Smooth muscle cell (in vitro differentiated cells): ENCODE measurements at regions not wholly inside any gene's neighbourhood (a gene's known extent, or its start where the extent isn't known, plus 50 kb on each side); places are given as distances from the start of the nearest gene placed in this dataset.

Source experiments
- DNase-seq: peaks from one replicate; lab custom pipeline; 2025; ENCODE audit not compliant: unreplicated experiment; lab: John Stamatoyannopoulos, UW
- H2AFZ ChIP-seq: fragments of 200-600 bp; sonication (generic); 2 replicates; pipeline ENCODE4 v1.6.0; 2016; ENCODE audit warnings: antibody characterized with exemption, low read depth, mild to moderate bottlenecking
- H3F3A ChIP-seq: fragments of 200-600 bp; sonication (generic); 2 replicates; pipeline ENCODE4 v1.6.0; 2017; ENCODE audit warnings: antibody characterized with exemption, low read depth
- H3K27ac ChIP-seq: fragments of 200-600 bp; sonication (generic); 2 replicates; pipeline ENCODE4 v1.5.1; 2016; ENCODE audit warnings: low read depth, mild to moderate bottlenecking
- H3K27me3 ChIP-seq: fragments of 200-600 bp; sonication (generic); 2 replicates; pipeline ENCODE4 v1.6.1; 2016; ENCODE audit warnings: low read depth, mild to moderate bottlenecking
- H3K36me3 ChIP-seq: fragments of 200-600 bp; sonication (generic); 2 replicates; pipeline ENCODE4 v1.5.1; 2016; ENCODE audit warnings: low read depth
- H3K4me1 ChIP-seq: fragments of 200-600 bp; sonication (generic); 2 replicates; pipeline ENCODE4 v1.5.1; 2016; ENCODE audit warnings: low read depth
- H3K4me2 ChIP-seq: fragments of 200-600 bp; sonication (generic); 2 replicates; pipeline ENCODE4 v1.6.0; 2016; ENCODE audit warnings: mild to moderate bottlenecking
- H3K4me3 ChIP-seq: fragments of 200-600 bp; sonication (generic); 2 replicates; pipeline ENCODE4 v1.5.1; 2016; ENCODE audit warnings: mild to moderate bottlenecking
- H3K79me2 ChIP-seq: fragments of 200-600 bp; sonication (generic); 2 replicates; pipeline ENCODE4 v1.6.0; 2016; ENCODE audit warnings: low read depth, mild to moderate bottlenecking
- H3K9ac ChIP-seq: fragments of 200-600 bp; sonication (generic); 2 replicates; pipeline ENCODE4 v1.6.0; 2016; ENCODE audit warnings: low read depth
- H3K9me3 ChIP-seq: fragments of 200-600 bp; sonication (generic); replicated peaks from 2 replicates; pipeline ENCODE4 v1.5.1; 2016; ENCODE audit warnings: low read depth
- H4K20me1 ChIP-seq: fragments of 200-600 bp; sonication (generic); 2 replicates; pipeline ENCODE4 v1.6.0; 2016; ENCODE audit warnings: low read depth
- CTCF ChIP-seq: fragments of 200-600 bp; sonication (generic); IDR thresholded peaks from 2 replicates; pipeline ENCODE4 v1.5.1; 2017; ENCODE audit warnings: borderline replicate concordance, mild to moderate bottlenecking, antibody characterized with exemption; ENCODE audit not compliant: insufficient read depth, poor library complexity, severe bottlenecking
- WGBS: methylation state at CpG from one replicate; pipeline ENCODE4 v1.1.7; 2016; ENCODE audit warnings: low lambda C conversion rate; 5-methylcytosine and 5-hydroxymethylcytosine counted together

GRCh38 chr4:143784567-143784966, 84.1 kb upstream of the FREM3 start:
- Histone ChIP-seq H3K9ac (no peak overlapping the region), H4K20me1 (no peaks in the 10 kb centered on the region), H3K79me2 (no peaks in the 10 kb centered on the region), H3K27me3 (no peaks in the 10 kb centered on the region), H3F3A (no peaks in the 10 kb centered on the region), H3K4me2 (no peak overlapping the region), H2AFZ (no peak overlapping the region), H3K4me1 (no peaks in the 10 kb centered on the region), H3K27ac (no peak overlapping the region), H3K4me3 (no peak overlapping the region), H3K36me3 (no peaks in the 10 kb centered on the region), H3K9me3 (no peaks in the 10 kb centered on the region)
- no peak for TF ChIP-seq CTCF
- 88% methylated on average over 2 of the region's 2 CpGs for WGBS
- DNase-seq, result no peak

GRCh38 chr4:143782521-143782920, 82.0 kb upstream of the FREM3 start:
- Histone ChIP-seq H3K27me3 (no peaks in the 10 kb centered on the region), H3K9me3 (no peaks in the 10 kb centered on the region), H3K27ac (no peak overlapping the region), H2AFZ (no peak overlapping the region), H3F3A (no peaks in the 10 kb centered on the region), H3K4me3 (no peak overlapping the region), H4K20me1 (no peaks in the 10 kb centered on the region), H3K4me2 (no peak overlapping the region), H3K9ac (no peak overlapping the region), H3K4me1 (no peaks in the 10 kb centered on the region), H3K36me3 (no peaks in the 10 kb centered on the region), H3K79me2 (no peaks in the 10 kb centered on the region)
- DNase-seq, result no peak
- WGBS, result 85% methylated on average over 1 of the region's 1 CpG
- TF ChIP-seq CTCF, result no peak

- no peak overlapping the region for H3K27ac ChIP-seq
- H2AFZ ChIP-seq, result no peak overlapping the region
- no peak for DNase-seq
- H3K27me3 ChIP-seq, result no peaks in the 10 kb centered on the region
- no peaks in the 10 kb centered on the region for H4K20me1 ChIP-seq
- H3K4me3 ChIP-seq, result no peak overlapping the region
- H3K4me1 ChIP-seq, result no peaks in the 10 kb centered on the region
- no peaks in the 10 kb centered on the region for H3K9me3 ChIP-seq
- H3K79me2 ChIP-seq, result no peaks in the 10 kb centered on the region
- TF ChIP-seq CTCF, result peak; percentile 69
- H3F3A ChIP-seq, result no peaks in the 10 kb centered on the region
- H3K9ac ChIP-seq, result no peak overlapping the region
- H3K4me2 ChIP-seq, result no peak overlapping the region
- no peaks in the 10 kb centered on the region for H3K36me3 ChIP-seq
- 60% methylated on average over 6 of the region's 8 CpGs for WGBS
These were observed 73.8 kb upstream of the FREM3 start for GRCh38 chr4:143773998-143774895.

- TF ChIP-seq CTCF, result no peak
- Histone ChIP-seq H3K4me1 (no peaks in the 10 kb centered on the region), H3K36me3 (no peaks in the 10 kb centered on the region), H3F3A (no peaks in the 10 kb centered on the region), H3K9me3 (no peaks in the 10 kb centered on the region), H3K9ac (no peak overlapping the region), H4K20me1 (no peaks in the 10 kb centered on the region), H3K4me2 (no peak overlapping the region), H3K4me3 (no peak overlapping the region), H2AFZ (no peak overlapping the region), H3K79me2 (no peaks in the 10 kb centered on the region), H3K27ac (no peak overlapping the region), H3K27me3 (no peaks in the 10 kb centered on the region)
- DNase-seq, result no peak
These were observed 70.8 kb upstream of the FREM3 start for GRCh38 chr4:143771269-143771668.
